HG02588 (cell line): ENCODE measurements at regions not wholly inside any gene's neighbourhood (a gene's known extent, or its start where the extent isn't known, plus 50 kb on each side); places are given as distances from the start of the nearest gene placed in this dataset.

Experiments used
- ATAC-seq: cut with Tn5 transposase; IDR thresholded peaks from one replicate; pipeline ENCODE4 v1.9.1; 2021; ENCODE audit warnings: mild to moderate bottlenecking, moderate library complexity; ENCODE audit not compliant: unreplicated experiment

DNA sequence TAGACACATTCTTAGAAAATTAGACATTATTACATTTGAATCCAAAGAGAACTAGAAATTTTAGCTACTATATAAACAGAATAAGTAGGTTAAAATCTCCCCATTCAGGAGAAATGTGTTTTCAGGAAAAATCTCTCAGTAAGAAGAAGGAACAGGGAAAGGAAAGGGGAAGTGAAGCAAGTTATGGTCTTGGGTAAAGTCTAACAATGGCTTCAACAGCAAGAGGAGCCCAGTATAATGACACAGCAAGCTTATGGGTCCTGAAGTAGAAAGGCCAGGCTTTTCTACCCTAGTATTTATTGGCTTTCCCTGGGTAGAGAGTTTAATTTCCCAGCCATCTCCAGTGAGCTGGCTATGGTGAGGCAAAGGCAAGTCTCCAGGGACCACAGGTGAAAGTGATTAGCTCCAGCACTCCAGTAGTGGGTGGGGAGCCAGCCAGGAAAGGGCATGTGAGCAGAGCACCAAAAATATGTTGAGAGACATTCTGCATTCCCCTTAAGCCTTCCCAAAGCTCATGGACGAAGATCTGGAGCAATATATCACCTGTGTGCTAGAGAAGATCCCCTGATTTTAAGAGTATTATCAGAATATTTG is 981.7 kb downstream of the NR2F1-AS1 start:
- no peak for ATAC-seq

DNA sequence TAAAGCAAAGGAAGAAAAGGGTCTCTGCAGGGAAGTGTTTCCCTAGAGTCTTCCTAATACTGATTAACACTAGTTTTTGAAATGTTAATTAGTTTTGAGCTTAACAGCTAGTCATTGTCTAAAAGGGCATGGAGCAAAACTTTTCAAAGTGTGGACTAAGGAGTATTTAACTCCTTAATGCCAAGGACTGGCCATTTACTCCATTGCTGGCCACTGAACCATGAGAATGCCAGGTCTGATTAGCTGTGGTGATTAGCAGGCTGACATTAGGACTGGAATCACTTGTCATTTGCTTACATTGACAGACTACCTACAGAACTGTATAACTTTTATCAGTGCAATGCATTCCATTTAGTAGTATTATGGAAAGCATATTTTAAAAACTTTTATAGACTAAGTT is 987.0 kb downstream of the NR2F1-AS1 start:
- no peak for ATAC-seq

DNA sequence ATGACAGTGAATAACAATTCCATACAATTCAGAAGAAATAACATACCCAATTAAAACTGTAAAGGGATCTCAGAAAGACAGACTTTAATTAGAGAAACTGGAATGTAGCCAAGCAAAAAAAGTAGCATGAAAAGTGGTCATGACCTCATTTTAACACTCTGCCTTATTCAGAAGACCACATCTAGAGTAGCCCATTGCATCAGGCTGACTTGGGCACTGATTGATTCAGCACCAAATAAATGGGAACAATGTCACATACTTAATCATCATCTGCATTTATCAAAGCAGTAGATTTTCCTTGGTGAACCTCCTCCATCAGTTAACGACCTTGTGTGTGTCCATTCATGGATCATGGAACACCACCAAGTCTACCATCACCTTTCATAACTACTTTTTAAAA is 992.1 kb downstream of the NR2F1-AS1 start:
- ATAC-seq: no peak

DNA sequence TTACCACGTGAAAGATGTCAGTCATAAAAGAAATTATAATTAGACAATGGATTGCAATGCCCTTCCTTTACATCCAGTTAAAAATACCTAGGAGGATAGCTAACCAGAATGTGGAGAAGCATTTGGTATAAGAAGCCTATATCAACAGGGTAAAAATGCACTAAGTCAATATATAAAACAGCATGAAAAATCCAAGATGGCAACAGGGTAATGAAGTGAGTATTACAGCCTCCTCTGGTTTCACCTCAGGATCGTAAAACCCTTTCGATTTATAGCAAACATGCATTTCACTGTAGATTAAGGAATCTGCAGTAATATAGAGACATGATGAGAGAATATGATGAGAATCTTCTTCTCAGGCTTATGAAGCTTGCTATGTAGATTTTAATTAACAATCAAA is 999.3 kb downstream of the NR2F1-AS1 start:
- no peak for ATAC-seq

DNA sequence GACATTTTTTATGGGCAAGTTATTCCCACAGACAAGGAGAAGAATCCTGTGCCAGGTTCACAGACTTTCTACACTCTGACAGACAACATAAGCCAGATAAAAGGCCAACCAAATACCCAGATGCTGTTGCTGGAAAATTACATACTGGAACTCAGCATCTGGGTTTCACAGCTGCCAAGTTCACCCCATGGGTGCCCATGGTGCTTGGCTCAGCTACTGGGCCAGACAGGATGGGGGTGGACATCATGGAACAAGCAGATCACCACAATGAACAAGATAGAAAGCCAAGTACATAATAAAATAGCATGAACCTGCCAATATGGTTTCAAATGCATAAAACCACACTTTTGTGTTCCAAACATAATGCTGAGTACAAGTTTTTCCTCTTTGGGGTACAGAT is 999.8 kb downstream of the NR2F1-AS1 start:
- no peak for ATAC-seq

DNA sequence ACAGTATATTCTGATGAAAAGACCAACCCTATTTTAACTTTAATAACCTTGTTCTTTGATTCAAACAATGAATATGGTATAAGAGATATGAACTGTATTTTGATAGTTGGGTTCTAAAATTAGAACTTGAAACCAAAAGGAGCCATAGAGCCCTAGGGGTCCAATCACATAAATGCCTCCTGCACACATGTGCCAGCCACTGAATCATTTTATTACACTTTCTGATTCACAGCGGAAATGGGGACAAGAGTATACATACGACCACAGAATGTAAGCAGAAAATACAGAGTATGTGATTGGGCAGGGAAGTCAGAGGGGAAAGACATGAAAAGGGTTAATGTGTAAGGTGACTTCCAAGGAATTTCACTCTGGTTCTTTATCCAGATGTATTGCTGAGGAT is 1000.2 kb downstream of the NR2F1-AS1 start:
- no peak for ATAC-seq

DNA sequence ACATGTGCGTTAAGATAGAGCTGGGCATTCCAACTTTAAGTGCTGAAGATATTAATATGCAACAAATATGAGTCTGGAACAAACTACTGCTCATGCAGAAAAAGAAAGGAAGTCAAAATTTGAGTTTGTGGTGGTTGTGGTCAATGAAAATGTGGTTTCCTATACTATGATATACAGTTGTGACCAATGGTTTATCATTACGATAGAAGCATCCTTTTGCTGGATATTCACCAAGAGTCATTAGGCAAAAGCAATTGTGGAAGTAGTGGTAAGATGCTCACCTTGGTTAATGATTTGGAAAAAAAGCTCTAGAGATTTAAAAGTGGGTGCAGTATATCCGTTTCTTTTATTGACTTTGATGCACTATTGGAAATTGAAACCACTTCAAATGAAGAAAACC is 1007.0 kb downstream of the NR2F1-AS1 start:
- ATAC-seq: no peak

DNA sequence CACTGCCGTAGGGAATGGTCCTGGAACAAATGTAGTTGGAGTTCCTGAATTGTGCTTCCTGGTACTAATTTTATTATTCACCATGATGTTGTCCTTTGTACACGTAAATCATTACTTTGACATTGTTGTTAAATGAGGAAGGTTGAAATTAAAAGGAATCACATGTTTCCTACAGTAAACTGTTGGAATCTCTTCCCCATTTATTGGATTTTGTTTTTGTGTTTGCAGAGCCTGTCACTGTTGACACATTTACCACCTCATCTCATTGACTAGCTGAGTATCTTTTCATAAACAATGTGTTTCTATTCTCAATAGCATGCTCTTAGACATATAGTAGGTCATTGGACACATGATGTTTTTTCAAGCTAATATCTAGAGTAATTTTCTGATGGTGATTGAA is 1012.5 kb downstream of the NR2F1-AS1 start:
- no peak for ATAC-seq

DNA sequence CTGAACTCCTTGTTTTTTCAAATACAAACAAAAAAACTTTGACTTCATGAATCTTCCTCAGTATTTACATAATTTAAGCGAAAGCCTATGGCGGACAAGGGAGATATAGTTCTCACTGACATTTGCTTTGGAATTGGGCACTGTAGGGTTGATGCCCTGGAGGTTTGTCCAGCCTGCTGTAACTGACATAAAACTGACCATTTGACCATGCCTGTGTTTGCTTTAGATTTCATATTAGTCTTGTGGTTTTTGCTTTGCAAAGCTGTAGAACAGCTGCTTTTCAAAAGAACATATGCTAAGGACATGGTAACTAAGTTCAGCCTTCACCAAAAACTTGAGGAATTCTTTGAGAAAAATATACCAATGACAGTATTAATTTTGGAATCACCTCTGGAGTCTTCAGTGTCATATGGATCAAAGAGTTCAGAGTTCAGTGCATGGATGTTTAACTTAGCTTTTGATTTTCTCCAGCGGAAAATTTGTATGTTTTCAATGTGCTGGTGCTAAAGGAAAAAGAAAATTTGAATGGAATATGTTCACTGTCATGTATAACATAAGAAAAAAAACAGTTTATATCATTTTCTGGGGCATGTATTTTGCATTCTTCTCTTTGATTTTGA is 1013.1 kb downstream of the NR2F1-AS1 start:
- ATAC-seq: no peak

DNA sequence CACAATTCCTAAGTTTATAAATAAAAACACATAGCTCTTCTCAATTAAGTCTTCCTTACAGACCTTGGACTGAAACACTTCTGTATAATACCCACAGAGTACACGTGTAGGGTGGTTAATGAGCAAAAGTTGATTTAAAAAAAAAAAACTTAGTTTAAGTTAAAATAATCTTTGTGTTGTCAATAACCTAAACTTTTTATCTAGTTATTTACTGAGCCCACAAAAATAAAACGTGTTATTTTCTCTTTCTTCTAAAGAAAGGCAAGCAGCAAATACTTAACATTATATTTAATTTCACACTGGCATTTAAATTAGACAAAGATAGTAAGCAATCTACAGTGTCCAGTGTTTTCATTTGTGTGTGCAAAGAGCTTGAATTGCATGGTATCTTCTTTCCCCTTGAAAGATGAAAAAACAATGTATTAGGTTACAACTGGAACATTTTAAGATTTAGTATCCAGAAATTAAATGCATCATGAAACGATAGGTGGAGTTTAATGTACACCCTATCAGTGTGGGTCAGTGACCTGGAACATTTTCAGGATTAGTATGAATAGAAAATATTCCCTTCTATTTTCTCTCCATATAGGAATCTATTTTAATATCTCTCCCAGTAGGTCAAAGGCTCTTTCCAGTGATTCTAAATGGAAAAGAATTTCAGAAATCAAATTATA is 1014.8 kb downstream of the NR2F1-AS1 start:
- no peak for ATAC-seq

DNA sequence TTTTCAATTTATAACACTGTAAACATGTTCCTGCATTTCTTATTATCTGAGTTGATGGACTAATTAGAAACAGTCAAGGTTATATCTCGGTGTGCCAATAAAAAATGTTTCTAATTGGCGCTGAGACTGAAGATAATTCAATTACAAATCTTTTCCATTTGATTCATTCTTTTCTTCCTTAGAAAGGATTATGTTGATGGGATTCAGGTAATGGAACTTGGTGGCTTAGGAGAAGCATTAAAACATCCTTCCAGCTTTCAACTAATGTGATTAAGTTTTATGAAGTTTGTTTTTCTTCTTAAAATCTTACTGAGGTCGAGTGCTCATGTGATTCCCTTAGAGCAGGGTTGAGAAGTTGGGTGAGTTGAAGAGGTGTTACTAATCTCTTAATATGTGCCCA is 1015.3 kb downstream of the NR2F1-AS1 start:
- no peak for ATAC-seq

DNA sequence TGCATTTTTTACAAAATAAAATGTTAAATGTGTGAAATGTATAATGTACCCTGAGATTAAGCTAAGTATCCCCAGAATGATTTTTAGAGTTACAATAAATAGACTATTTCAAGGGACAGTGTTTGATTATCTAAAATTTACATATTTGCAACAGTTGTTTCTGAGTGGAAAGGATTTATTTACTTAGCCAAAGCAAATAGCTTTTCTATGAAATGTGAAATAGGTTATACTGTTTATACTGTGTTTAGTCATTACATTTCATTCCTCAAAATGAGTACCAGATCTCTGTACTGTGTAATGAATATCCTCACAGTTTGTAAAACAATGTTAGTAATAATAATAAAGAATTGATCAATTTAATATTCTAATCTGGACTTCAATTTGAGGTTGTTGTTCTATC is 1019.0 kb downstream of the NR2F1-AS1 start:
- no peak for ATAC-seq

DNA sequence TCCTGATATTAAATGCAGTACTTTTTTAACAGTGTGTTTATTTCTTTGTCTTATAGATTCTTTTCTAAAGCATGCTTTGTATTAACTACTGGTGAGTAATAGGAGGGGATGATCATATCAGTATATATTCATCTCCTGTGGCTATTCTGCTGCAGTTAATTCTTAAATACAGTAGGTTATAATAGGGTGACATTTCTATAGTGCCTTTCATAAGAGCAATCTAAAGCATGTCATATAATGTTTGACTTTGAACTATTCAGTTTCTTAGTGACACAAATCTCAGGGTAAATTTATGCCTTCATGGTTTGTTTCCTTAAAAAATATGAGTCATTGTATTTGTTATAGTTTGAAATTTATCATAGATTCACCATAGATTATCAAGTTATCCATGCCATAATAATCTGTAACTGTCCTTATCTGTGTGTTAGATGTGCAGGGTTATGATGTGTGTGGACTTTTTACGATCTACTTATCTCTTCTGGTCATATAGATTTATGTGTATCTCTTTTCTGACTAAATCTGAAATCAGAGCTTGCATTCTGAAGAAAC is 1019.5 kb downstream of the NR2F1-AS1 start:
- ATAC-seq: no peak

DNA sequence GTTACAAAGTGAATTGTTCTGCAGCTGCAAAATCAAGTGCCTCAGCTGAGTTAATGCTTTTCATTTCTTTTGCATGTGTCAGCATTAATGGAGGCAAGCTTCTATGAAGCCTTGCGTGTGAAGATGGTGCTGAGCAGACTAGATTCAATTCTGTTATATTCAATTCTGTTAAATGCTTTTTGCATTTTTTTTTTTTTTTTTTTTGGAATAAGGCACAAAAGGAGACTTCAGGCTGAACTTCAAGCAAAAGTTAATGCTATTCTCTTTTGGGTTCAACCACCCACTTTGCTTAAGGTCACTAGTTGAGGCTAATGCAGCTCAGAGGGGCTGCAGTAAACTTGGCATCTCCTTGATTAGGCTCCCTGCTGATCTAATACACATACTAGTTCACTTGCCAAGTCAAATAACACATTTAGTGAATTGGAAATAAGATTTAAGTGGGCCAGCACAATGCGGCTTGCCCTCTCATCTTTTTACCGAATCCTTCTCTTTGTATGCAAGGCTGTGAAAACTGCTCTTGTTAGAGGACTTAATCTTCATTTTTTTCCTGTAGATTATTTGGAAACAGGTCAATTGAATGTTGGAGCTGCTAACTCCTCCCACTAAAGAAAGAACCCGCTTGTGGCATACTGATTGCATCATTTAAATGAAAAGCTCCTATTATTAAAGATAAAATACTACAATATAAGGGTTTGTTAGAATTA is 1020.2 kb downstream of the NR2F1-AS1 start:
- no peak for ATAC-seq

DNA sequence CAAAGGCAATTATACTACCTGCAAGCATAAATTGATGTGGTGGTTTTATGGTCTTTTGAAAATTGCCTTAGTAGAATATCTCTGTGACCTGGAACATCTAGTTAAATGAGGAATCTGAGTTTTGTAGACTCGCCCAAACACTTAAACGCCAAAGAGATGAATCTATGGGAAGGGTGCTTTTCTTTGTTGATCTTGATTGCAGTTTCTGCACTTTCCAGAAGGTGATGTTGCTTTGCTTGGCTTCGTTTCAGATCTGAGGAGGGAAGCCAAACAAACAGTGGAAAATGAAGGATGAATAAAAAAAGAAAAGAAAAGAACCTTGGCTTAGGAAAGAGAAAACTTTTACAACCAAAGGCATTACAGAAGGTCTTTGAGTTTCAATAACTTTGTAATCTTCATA is 1021.2 kb downstream of the NR2F1-AS1 start:
- ATAC-seq: no peak

DNA sequence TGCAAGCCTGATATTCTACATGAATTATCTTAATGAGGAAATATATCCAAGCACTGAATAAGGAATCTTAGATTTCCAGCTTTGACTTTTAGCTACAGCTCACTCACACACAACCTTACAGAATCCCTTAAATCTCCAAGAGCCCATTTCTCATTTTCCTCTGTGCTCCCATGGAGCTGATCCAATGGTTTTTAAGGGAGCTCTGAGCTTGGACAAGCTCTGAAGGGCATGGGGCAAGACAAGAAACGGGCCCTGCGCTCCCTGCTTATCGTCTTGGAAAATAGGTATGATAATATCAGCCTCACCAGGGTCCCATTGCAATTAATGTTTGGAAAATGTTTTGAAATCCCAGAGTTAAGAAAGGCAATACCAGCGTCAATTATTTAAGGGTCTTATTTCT is 1021.7 kb downstream of the NR2F1-AS1 start:
- ATAC-seq: no peak

DNA sequence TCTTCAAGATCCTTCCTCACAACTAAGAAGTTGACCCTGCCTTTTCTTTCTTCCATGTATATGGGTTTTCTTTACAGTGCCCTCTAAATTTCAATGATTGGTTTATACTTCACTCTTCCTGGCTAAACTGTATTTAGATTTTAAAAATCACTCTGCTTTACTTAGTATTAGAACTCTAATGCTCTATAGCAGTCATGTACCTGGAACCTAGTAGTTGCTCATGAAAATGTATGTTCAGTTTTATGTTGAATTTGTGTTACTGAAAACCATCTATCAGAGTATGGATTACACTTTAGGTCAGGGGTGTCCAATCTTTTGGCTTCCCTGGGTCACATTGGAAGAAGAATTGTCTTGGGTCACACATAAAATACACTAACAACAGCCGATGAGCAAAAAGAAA is 1024.3 kb downstream of the NR2F1-AS1 start:
- no peak for ATAC-seq

DNA sequence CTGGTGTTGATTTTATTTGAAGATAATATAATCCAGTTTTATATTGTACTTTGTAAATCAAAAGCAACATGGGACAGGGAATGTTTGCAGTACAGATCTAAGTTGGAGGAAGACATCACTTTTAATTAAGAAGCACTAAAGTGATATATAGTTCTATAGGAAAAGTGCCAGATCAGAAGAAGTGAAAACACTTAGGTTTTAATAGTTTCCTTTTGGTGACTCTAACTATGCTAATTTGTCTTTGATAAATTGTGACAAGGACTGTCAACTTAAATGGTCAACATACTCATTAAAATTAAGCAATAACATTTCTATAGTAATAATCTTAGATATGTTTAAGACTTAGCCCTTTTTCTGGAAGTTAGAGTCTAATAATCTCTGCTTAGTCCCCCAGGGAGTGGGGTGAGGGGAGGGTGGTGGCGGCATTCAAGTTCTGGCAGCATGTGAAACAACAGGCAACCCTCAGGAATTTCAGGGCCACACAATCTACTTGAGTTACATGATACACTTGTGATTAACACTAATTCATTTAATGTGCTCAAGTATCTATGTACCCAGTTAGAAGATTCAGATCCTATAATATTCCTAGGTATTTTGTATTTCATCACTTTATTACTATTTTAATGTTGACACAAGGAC is 1026.5 kb downstream of the NR2F1-AS1 start:
- no peak for ATAC-seq

DNA sequence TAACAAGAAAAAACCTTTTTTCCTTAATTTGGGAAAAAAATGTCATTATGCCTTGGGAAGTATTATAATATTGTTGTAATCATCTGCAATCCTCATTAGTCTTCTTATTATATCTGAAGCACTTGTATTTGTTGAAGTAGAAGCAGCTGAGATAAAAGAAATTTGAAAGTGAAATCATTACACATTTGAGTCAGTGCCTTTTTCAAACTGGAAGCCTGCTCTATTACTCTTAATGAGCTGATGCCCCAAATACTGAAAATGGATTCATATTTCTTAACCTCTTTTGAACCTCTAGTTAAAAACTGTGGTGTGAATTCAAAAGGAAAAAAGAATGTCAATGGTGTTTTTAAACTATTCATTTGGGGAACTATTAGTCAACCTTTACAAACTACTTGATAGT is 1027.7 kb downstream of the NR2F1-AS1 start:
- ATAC-seq: no peak

DNA sequence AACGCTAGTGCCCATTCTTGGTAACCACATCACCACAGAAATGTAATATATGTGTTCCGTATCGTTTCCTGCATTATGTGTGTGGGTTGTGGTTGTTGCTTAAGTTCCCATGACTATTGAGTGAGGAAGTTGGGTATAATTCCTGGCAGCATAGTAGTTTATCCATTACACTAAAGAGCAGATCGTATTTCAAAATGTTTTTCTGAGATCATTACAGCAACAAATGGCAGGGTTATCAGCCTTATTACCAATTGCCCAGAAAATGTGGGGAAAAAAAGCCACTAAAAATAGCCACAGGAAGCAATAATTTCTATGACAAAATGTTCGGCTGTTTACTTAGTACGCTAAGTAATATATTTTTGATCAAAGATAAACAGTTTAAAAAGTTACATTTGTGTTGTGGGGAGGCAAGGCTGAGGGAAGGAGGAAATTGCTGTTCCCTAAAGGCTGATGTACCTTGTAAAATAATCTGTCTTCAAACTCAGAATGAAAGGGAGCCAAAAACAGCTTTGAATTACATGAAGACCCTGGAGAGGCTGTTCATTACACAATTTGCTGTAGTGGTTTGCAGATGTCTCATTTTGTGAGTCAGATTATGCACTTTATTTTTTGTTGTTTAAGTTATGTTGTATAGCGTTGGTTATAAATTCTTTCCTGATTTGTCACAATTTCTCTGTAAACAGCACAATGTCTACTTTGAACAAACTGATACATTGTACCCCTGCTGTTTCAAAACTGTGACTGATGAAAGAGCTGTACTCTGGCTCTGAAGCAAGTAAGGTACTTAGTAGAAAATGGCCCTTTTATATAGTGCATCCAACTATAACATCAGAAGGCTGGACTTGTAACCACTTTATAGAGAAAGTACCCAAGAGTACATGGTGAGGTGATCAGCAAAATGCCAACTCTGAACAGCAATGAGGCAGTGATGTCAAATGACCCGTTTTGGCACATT is 1028.5 kb downstream of the NR2F1-AS1 start:
- ATAC-seq: no peak
